GM23338 (cell line): ENCODE measurements at regions not wholly inside any gene's neighbourhood (a gene's known extent, or its start where the extent isn't known, plus 50 kb on each side); places are given as distances from the start of the nearest gene placed in this dataset.
"Not testable (repeated sequence)": the region's sequence is repeated elsewhere in the genome, so short reads cannot be mapped to it uniquely, and the experiment has no call there.

Source experiments
- CTCF ChIP-seq, 2 experiments: fragments of 200-600 bp in 1 of 2; sonication (generic) in 1 of 2; conservative IDR thresholded peaks; 2 replicates each; pipeline versions ENCODE4 v1.5.1 to v1.6.1; 2016 to 2017; ENCODE audit warnings: antibody characterized with exemption in 2 of 2, low read depth in 2 of 2, mild to moderate bottlenecking in 2 of 2, moderate library complexity in 1 of 2
- EZH2 ChIP-seq: fragments of 200-600 bp; sonication (generic); IDR thresholded peaks from one replicate; pipeline ENCODE4 v1.8.0; 2017; ENCODE audit warnings: antibody characterized with exemption, mild to moderate bottlenecking, low read depth; ENCODE audit not compliant: unreplicated experiment

DNA sequence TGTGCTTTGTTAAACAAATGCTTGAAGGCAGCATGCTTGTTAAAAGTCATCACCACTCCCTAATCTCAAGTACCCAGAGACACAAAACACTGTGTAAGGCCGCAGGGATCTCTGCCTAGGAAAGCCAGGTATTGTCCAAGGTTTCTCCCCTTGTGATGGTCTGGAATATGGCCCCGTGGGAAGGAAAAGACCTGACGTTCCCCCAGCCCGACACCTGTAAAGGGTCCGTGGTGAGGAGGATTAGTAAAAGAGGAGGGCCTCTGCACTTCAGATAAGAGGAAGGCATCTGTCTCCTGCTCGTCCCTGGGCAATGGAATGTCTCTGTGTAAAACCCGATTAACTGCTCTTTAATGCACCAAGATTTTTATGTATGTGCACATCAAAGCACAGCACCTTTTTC, 49.9 kb upstream of the ZNF527 start:
- TF ChIP-seq CTCF (conservative IDR thresholded peaks at IDR 0.05; ENCODE audit: low read depth in 2 of 2); EZH2: not testable (repeated sequence)
